ENCODE measurements at regions not wholly inside any gene's neighbourhood (a gene's known extent, or its start where the extent isn't known, plus 50 kb on each side); places are given as distances from the start of the nearest gene placed in this dataset.

GRCh38 chr1:30328401-30329262 lies 394.8 kb downstream of the MATN1 start:
- FAIRE-seq, result no peak
- DNase-seq (ENCODE audit: low spot score in 2 of 2), result no peak

- DNase-seq (ENCODE audit: low spot score in 2 of 2) (no peak), FAIRE-seq (no peak)
These were observed 395.4 kb downstream of the MATN1 start for GRCh38 chr1:30328100-30328370.

DNA sequence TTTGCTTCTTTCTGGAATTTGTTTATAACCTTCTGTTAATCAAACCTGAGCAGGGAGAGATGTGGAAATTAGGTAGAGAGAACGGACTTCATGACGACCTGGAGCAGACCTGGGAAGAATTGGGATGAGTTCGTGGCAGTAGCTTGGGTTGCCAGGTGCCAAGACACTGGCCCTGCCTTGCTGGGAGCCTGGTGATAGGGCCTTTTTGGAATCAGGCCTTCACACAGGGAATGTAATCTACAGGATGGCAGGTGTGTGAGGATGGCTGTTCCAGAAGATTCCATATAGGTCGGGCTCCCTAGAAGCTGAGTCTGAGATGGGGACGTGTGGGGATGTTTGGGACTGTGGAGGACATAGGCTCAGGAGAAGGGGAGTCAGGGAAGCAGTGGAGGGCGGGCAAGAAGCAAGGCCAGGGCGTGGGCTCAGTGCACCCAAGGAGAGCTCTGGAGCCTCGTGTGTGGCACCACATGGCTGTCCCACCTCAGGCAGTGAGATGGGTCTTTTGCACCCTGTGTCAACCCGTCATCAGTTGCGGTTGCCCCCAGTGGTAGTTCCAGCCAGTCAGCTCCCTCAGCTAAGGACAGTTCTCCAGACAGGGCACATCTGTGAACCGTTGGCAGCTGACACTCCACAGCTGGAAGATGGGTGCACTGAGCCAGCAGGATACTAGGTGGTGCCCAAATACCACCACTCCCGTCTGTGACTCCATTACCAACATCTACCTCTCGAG lies 395.9 kb downstream of the MATN1 start:
- FAIRE-seq, result no peak
- no peak for DNase-seq (ENCODE audit: low spot score in 2 of 2)

DNA sequence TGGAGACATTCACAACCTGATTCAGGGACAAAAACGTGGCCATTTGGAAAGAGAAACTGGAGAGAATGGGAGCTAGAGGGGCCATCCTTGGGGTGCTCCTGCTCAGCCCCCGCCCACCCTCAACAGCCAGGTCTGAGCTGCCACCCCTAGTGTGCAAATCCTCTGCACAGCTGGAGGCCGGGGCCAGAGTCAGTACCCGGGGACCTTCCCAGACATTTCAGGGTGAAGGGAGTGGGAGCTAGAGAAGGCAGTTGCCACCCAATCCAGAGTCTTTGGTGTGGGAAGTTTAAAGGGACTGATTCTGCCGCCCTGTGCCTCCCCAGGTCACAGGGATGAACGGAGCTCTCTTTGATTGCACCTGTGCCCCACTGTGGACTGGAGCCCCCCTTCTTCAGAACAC lies 397.4 kb downstream of the MATN1 start:
- FAIRE-seq (no peak), DNase-seq (ENCODE audit: low spot score in 2 of 2) (no peak)

DNA sequence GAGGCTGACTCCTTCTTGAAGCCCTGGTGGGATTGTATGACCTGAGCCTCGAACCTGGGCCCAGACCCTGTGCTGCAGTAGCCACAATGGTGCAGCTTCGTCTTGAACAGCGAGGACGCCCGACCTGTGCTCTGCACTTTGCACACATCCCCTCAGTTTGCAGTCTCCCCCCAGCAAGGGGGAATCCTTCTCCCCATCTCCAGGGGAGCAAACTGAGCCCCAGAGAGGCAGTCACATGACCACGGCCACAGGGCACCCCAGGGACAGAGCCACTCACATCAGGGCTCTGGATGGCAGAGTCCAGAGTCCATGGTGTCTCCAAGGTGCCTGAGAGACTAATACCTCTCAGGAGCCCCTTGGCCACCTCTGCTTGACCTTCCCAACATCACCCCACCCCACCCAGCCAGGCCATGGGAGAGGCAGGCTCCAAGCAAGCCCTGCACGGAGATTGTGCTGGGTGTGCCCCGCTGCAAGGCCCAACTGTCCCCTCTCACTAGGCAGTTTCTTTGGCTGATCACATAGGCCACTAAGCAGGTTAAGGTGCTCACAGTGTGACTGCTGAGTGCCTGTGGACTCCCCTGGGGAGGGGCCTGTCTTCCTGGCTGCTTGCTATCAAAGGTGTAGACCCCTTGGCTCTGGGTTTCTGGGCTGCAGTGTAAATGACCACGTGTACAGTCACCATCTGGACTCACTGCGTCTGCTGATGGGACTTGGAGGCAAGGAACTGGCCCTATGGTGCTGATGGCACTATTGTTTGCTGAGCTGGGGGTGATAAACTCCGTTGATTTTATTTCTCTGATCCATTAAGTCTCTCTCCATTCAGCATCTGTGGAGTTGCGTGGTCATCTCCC lies 398.1 kb downstream of the MATN1 start:
- DNase-seq (ENCODE audit: low spot score in 2 of 2) (no peak), FAIRE-seq (no peak)

- FAIRE-seq, result no peak
- no peak for DNase-seq (ENCODE audit: low spot score in 2 of 2)
These were observed 398.9 kb downstream of the MATN1 start for GRCh38 chr1:30324251-30325084.

GRCh38 chr1:30323841-30324240 lies 399.5 kb downstream of the MATN1 start:
- no peak for DNase-seq (ENCODE audit: low spot score in 2 of 2)
- FAIRE-seq, result no peak

DNA sequence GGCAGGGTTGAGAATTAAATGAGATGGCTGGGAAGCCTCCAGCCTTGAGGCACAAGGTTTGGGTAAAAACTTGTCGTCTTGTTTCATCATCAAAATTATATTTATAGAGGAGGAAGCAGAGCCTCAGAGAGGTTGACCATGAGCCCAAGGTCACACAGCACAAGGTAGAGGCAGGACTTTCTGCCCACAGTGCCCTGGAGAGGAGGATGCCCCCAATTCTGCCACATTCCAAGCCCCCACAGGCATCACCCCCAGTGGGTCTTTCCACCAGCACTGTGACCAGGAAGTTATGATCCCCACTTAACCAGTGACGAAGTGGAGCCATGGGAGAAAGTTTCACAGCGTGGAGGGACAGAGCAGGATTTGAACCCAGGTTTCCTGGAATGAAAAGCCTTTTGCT lies 400.0 kb downstream of the MATN1 start:
- DNase-seq (ENCODE audit: low spot score in 2 of 2), result no peak
- no peak for FAIRE-seq

GRCh38 chr1:30322859-30323257 lies 400.5 kb downstream of the MATN1 start:
- no peak for DNase-seq (ENCODE audit: low spot score in 2 of 2)
- FAIRE-seq, result no peak

DNA sequence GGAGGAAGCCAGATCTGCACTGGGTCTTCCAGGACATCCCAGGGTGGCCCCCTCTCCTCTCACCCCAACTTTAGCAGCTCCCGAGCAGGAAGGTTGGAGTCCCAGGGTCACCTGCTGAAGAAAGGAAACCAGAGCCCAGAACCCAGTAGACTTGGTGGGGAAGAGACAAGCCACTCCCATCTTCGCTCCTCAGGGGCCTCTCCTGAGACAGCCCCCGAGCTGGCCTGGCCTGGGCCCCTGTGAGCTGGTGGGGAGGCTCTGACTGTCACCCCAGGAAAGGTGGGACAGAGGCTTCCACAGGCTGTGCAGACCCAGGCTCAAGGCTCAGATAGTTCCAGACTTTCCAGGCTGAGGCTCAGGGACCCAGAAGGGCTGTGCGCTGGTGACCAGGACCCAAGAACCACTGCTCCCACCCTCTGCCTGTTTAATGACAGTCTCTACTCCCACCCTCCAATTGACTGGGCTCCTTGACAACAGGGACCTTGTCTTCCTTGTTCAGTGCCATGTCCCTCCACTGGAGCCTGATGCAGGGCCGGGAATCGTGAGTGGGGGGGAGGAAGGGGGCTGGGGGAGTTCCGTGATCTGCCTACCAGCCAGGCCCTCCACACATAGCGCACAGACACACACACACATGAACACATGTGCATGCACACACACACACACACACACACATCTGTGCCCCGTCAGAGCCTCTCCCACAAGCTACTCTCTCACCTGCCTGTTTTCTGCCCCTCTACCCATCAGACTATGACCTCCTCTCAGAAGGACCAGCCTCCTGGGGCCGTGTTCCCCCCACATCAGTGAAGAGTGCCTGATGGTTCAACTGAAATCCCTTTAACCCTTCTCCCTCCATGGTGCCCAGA lies 401.2 kb downstream of the MATN1 start:
- no peak for FAIRE-seq
- no peak for DNase-seq (ENCODE audit: low spot score in 2 of 2)

DNA sequence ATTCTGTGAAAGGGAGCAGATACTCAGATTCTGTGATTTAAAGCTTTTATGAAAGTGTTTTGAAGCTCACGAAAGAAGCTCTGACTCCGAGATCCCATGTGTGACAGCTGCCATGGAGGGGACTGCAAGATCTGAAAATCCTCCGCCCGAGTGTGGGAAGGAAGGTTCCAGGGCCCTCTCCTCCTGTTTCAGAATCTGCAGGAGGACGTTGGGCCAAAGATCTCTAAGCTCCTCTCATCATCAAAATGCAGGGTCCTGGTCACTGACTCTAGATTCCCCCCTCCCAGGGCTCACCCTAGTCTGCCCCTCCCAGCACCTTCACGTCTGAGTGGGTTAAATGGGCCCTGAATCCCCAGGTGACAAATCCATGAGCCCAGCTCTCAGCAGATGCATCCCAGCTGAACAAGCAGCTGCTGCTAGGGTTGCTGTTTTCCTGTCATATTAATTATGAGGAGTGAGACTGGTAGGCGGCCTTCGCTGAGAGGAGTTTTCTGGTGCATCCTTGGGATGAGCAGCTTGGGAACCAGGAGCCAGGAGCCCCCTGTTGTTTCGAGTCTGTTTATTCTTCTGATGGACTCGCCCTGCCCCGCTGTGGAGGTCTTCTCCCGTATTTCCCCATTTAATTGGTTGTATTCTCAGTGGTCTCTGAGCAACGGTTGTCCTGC lies 402.0 kb downstream of the MATN1 start:
- no peak for DNase-seq (ENCODE audit: low spot score in 2 of 2)
- no peak for FAIRE-seq

GRCh38 chr1:30320581-30320890 lies 402.8 kb downstream of the MATN1 start:
- DNase-seq (ENCODE audit: low spot score in 2 of 2) (no peak), FAIRE-seq (no peak)

- DNase-seq (ENCODE audit: low spot score in 2 of 2) (no peak), FAIRE-seq (no peak)
These were observed 403.4 kb downstream of the MATN1 start for GRCh38 chr1:30319765-30320580.

- no peak for DNase-seq (ENCODE audit: low spot score in 2 of 2)
- no peak for FAIRE-seq
These were observed 404.3 kb downstream of the MATN1 start for GRCh38 chr1:30318864-30319718.

GRCh38 chr1:30318413-30318812 lies 405.0 kb downstream of the MATN1 start:
- FAIRE-seq, result no peak
- no peak for DNase-seq (ENCODE audit: low spot score in 2 of 2)

DNA sequence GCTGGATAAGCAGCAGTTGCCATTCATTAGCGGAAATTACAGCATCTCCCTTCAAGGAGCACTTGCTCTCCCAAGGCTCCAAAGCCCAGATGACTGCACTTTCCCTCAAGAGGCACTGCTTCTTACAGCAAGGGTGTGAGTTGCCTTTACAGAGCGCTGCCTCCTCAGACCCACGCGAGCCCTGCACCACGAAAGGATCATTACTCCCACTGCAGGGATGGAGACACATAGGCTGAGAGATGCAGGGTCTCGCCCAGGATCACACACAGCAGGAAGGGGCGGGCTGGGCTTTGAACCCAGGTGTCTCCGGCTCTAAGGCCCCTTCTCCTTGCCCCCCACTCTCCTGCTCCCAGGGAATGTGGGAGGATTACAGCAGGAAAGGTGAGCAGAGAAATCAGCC lies 405.5 kb downstream of the MATN1 start:
- FAIRE-seq (no peak), DNase-seq (ENCODE audit: low spot score in 2 of 2) (no peak)

- DNase-seq (ENCODE audit: low spot score in 2 of 2), result no peak
- no peak for FAIRE-seq
These were observed 407.3 kb downstream of the MATN1 start for GRCh38 chr1:30316056-30316455.

Measured in frontal cortex (tissue), 3 donors.